Fibroblast of villous mesenchyme (primary cell): ENCODE measurements at regions not wholly inside any gene's neighbourhood (a gene's known extent, or its start where the extent isn't known, plus 50 kb on each side); places are given as distances from the start of the nearest gene placed in this dataset.
"Not testable (repeated sequence)": the region's sequence is repeated elsewhere in the genome, so short reads cannot be mapped to it uniquely, and the experiment has no call there.

Experiments
- DNase-seq: peaks from one replicate; pipeline ENCODE4 v3.0.0-alpha.2; 2010; ENCODE audit warnings: low read depth
- H3K4me3 ChIP-seq: 2 replicates; pipeline ENCODE4 v1.5.1; 2011; ENCODE audit warnings: low read depth, mild to moderate bottlenecking, low read length
- TF ChIP-seq, protein P1 (sequence below): IDR thresholded peaks from 2 replicates; pipeline ENCODE4 v1.5.1; 2012; ENCODE audit warnings: low read depth, mild to moderate bottlenecking, low read length; ENCODE audit not compliant: insufficient read depth

DNA sequence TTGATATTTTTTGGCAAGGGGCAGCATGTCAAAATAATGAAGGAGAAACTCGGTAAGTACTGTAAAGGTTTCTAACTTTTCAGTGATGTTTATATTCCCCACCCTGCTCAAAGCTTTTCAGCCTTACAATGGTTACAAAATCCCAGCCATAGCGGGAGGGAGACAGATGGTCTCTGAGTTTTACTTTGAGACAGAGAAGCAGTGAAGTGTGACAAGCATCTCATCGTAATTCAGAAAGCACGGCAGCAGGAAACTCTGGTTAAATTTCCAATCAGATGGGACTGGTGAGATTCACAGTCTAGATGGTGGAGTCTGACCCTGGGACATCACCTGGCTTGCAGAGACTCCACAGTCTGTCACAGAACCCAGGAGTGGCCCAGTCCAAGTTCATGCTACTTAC is 448.0 kb upstream of the AMELY start:
- TF ChIP-seq, protein P1, sequence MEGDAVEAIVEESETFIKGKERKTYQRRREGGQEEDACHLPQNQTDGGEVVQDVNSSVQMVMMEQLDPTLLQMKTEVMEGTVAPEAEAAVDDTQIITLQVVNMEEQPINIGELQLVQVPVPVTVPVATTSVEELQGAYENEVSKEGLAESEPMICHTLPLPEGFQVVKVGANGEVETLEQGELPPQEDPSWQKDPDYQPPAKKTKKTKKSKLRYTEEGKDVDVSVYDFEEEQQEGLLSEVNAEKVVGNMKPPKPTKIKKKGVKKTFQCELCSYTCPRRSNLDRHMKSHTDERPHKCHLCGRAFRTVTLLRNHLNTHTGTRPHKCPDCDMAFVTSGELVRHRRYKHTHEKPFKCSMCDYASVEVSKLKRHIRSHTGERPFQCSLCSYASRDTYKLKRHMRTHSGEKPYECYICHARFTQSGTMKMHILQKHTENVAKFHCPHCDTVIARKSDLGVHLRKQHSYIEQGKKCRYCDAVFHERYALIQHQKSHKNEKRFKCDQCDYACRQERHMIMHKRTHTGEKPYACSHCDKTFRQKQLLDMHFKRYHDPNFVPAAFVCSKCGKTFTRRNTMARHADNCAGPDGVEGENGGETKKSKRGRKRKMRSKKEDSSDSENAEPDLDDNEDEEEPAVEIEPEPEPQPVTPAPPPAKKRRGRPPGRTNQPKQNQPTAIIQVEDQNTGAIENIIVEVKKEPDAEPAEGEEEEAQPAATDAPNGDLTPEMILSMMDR = no peak
- no peak for DNase-seq

DNA sequence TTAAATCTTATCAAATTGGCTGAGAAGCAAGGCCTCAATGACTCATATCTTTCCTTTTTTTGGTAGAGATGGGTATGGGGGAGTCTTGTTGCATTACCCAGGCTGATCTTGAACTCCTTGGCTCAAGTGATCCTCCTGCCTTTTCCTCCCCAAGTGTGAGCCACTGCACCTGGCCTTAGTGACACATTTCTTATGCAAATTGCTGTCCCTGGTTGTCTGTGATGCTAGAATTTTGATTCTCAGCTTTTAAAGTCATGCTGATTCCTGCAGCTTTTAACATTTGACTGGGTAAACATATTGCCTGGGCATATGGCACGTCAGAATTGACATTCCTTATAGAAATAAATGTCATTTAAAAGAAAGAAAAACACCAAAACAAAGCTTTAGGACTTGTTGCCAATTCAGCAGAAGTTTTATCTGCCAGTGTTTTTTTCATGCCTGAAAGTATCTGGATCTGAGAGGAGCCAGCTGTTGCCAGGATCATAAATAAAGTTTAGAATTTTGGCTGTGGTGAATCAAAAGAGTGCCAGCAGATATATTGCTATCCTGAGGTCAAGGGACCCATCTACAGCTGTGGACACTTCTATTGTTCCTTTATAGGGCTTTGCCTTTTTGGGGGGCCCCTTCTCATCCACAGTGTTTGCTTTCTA is 446.7 kb upstream of the AMELY start:
- TF ChIP-seq, protein P1 = no peak
- DNase-seq = peak; percentile 17
- H3K4me3 ChIP-seq = no peak overlapping the region

More for the DNA sequence above, 448.0 kb upstream of the AMELY start:
- H3K4me3 ChIP-seq = no peak overlapping the region

DNA sequence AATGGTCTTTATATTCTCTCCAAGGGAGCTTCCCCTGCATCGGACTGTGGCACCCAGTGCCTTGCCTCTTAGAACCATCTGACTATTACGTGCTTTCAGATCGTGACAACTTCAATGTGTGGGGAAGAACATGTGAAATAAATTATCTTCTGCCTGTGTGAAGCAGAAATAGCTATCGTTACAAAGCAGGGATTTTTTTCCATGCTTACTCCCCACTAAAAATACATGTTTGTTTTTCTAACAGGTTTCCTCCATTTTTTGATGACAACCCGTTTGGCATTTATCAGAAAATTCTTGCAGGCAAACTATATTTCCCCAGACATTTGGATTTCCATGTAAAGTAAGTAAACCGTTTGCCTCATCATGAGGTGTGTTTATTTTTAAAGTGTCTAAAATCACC is 444.3 kb upstream of the AMELY start:
- DNase-seq, H3K4me3 ChIP-seq: not testable (repeated sequence)

GRCh38 chrY:7344661-7345060 is 433.1 kb upstream of the AMELY start:
- TF ChIP-seq, protein P1 = peak; percentile 48
- H3K4me3 ChIP-seq = no peak overlapping the region
- DNase-seq = peak; percentile 40

- no peak for DNase-seq
- no peak overlapping the region for H3K4me3 ChIP-seq
- TF ChIP-seq, protein P1 = no peak
Measured at GRCh38 chrY:7343261-7343660, 431.7 kb upstream of the AMELY start.

- H3K4me3 ChIP-seq = not testable (repeated sequence)
Measured at GRCh38 chrY:7342732-7343131, 431.2 kb upstream of the AMELY start.

GRCh38 chrY:7339391-7340087 is 428.0 kb upstream of the AMELY start:
- TF ChIP-seq, protein P1 = no peak
- no peak overlapping the region for H3K4me3 ChIP-seq
- no peak for DNase-seq

More at GRCh38 chrY:7342732-7343131, 431.2 kb upstream of the AMELY start:
- not testable (repeated sequence) for DNase-seq
